K562 (cell line): ENCODE measurements at regions not wholly inside any gene's neighbourhood (a gene's known extent, or its start where the extent isn't known, plus 50 kb on each side); places are given as distances from the start of the nearest gene placed in this dataset.

Experiments
- ATAC-seq: fragments of 200-7000 bp; cut with Tn5 transposase; 3 replicates; pipeline ENCODE4 v1.9.1; 2020; ENCODE audit warnings: moderate library complexity
- BruUV-seq: library from RNA; stranded (reverse); fragments of 400-500 nt; replicated peaks from 2 replicates; lab custom pipeline; 2021; lab: Mats Ljungman, UMichigan
- CTCF ChIA-PET: fragments of 300-600 bp; formaldehyde crosslinking; extraction: SDS; loops from one replicate; lab custom pipeline; 2021; ENCODE audit warnings: low intra/inter-chr PET ratio; lab: Yijun Ruan, JAX
- POLR2A ChIA-PET: fragments of 300-600, 350-650 bp; sonication (Branson Sonifier 250); formaldehyde crosslinking; extraction: SDS; loops from one replicate; lab custom pipeline; 2021; ENCODE audit warnings: antibody characterized with exemption, inconsistent platforms; lab: Yijun Ruan, JAX
- DNase-seq, 4 experiments: peaks; one replicate each; pipeline versions ENCODE4 v3.0.0 to v3.0.0-alpha.2; 2011 to 2018; ENCODE audit warnings: low spot score in 3 of 4, mixed read lengths in 3 of 4; ENCODE audit errors: extremely low read depth in 1 of 4
- FAIRE-seq: peaks from 2 replicates; lab custom pipeline; 2011; peaks lifted over from hg19 to GRCh38; lab: Jason Lieb, UNC
- H2AFZ ChIP-seq: 2 replicates; pipeline ENCODE4 v1.6.0; 2011; ENCODE audit warnings: low read depth, low read length, control low read depth, inconsistent platforms
- H3K27ac ChIP-seq: fragments of 200-600 bp; 3 replicates; pipeline ENCODE4 v1.8.0; 2011; ENCODE audit warnings: low read depth, mild to moderate bottlenecking, control low read depth, inconsistent platforms, low read length, moderate library complexity, mixed read lengths; ENCODE audit errors: extremely low read depth
- H3K27me3 ChIP-seq, 2 experiments: fragments of 300-600 bp in 1 of 2; 2 replicates in 1 of 2; 3 replicates in 1 of 2; pipeline versions ENCODE4 v1.6.0 to v1.8.0; 2011; ENCODE audit warnings: inconsistent platforms in 2 of 2, low read length in 2 of 2, mild to moderate bottlenecking in 1 of 2, mixed read lengths in 1 of 2, moderate library complexity in 1 of 2; ENCODE audit not compliant: control insufficient read depth in 2 of 2, insufficient read depth in 2 of 2
- H3K36me3 ChIP-seq: fragments of 300-600 bp; 3 replicates; pipeline ENCODE4 v1.8.0; 2011; ENCODE audit warnings: mild to moderate bottlenecking, low read length, inconsistent platforms; ENCODE audit not compliant: control insufficient read depth, insufficient read depth
- H3K4me1 ChIP-seq, 2 experiments: fragments of 200-600 bp in 1 of 2; replicated peaks in 1 of 2; 2 replicates in 1 of 2; 3 replicates in 1 of 2; pipeline versions ENCODE4 v1.5.1 to v1.8.0; 2011; ENCODE audit warnings: inconsistent platforms in 2 of 2, low read length in 2 of 2, mild to moderate bottlenecking in 1 of 2, mixed read lengths in 1 of 2, moderate library complexity in 1 of 2; ENCODE audit not compliant: control insufficient read depth in 2 of 2, insufficient read depth in 2 of 2
- H3K4me2 ChIP-seq: 2 replicates; pipeline ENCODE4 v1.6.1; 2011; ENCODE audit warnings: low read length, control low read depth, inconsistent platforms, mixed read lengths; ENCODE audit not compliant: insufficient read depth
- H3K4me3 ChIP-seq: fragments of 200-600 bp; sonication (generic), shearing (Covaris generic); 2 replicates; pipeline ENCODE4 v1.5.1; 2016; ENCODE audit warnings: control low read depth, inconsistent platforms
- H3K79me2 ChIP-seq: fragments of 200-600 bp; 3 replicates; pipeline ENCODE4 v1.8.0; 2011; ENCODE audit warnings: low read length, inconsistent platforms; ENCODE audit not compliant: control insufficient read depth, insufficient read depth
- H3K9ac ChIP-seq, 2 experiments: 2 replicates each; pipeline versions ENCODE4 v1.6.0 to v1.6.1; 2011; ENCODE audit warnings: low read depth in 2 of 2, low read length in 2 of 2, control low read depth in 1 of 2, inconsistent platforms in 1 of 2, mild to moderate bottlenecking in 1 of 2, mixed read lengths in 1 of 2; ENCODE audit not compliant: insufficient read depth in 1 of 2
- H3K9me1 ChIP-seq: one replicate; pipeline ENCODE4 v1.6.0; 2011; ENCODE audit warnings: inconsistent platforms, mild to moderate bottlenecking, low read length, moderate library complexity; ENCODE audit not compliant: control insufficient read depth, insufficient read depth
- H3K9me3 ChIP-seq: replicated peaks from 2 replicates; pipeline ENCODE4 v1.5.1; 2011; ENCODE audit warnings: low read depth, low read length, inconsistent platforms; ENCODE audit not compliant: control insufficient read depth, insufficient read depth
- H4K20me1 ChIP-seq: replicated peaks from 2 replicates; pipeline ENCODE4 v1.6.1; 2011; ENCODE audit warnings: low read length, inconsistent platforms, mixed read lengths; ENCODE audit not compliant: control insufficient read depth, insufficient read depth
- BDP1 ChIP-seq: IDR thresholded peaks from 3 replicates; pipeline ENCODE4 v1.6.1; 2011; ENCODE audit not compliant: insufficient read length, insufficient read depth
- CEBPB ChIP-seq: fragments of 450-650 bp; IDR thresholded peaks from 2 replicates; pipeline ENCODE4 v1.6.1; 2016; ENCODE audit warnings: missing genetic modification characterization, missing compliant biosample characterization
- CEBPG ChIP-seq, 3 experiments: fragments of 200-800 bp in 1 of 3; sonication (Bioruptor generic) in 1 of 3; sonication (generic) in 1 of 3; formaldehyde crosslinking in 1 of 3; IDR thresholded peaks in 2 of 3; conservative IDR thresholded peaks in 1 of 3; 2 replicates each; pipeline versions ENCODE4 v1.6.1 to v1.8.0; 2016 to 2022; ENCODE audit warnings: missing compliant biosample characterization in 2 of 3, missing genetic modification characterization in 2 of 3, mild to moderate bottlenecking in 1 of 3, missing genetic modification reagents in 1 of 3
- MCM2 ChIP-seq: fragments of 450-650 bp; IDR thresholded peaks from 2 replicates; pipeline ENCODE4 v1.6.1; 2017; ENCODE audit warnings: low read depth, mild to moderate bottlenecking
- PHF8 ChIP-seq: fragments of 200-600 bp; sonication (generic); IDR thresholded peaks from 2 replicates; pipeline ENCODE4 v1.6.1; 2012; ENCODE audit warnings: mixed run types, mild to moderate bottlenecking, inconsistent platforms, low read length, moderate library complexity, borderline replicate concordance
- SAP30 ChIP-seq: fragments of 200-600 bp; sonication (generic); IDR thresholded peaks from 2 replicates; pipeline ENCODE4 v1.6.1; 2012; ENCODE audit warnings: borderline replicate concordance, low read depth, mild to moderate bottlenecking, moderate library complexity, low read length, control low read depth, inconsistent platforms; ENCODE audit not compliant: insufficient read depth, poor library complexity, severe bottlenecking
- SPI1 ChIP-seq: IDR thresholded peaks from 2 replicates; pipeline ENCODE4 v1.6.1; 2011; ENCODE audit warnings: low read depth, low read length, control low read depth, borderline replicate concordance
- TFAM ChIP-seq: fragments of 250-450 bp; sonication (Bioruptor Pico); conservative IDR thresholded peaks from 2 replicates; pipeline ENCODE4 v1.5.0; 2021; ENCODE audit warnings: mild to moderate bottlenecking, moderate library complexity
- ZNF431 ChIP-seq: sonication (generic); formaldehyde crosslinking; IDR thresholded peaks from 2 replicates; pipeline ENCODE4 v1.8.0; 2022; ENCODE audit warnings: mild to moderate bottlenecking, missing genetic modification reagents
- WGBS: fragments of 100-300 bp; shearing (Covaris generic); methylation state at CpG from one replicate; pipeline ENCODE4 v1.1.6; 2016; ENCODE audit warnings: low coverage, mixed read lengths; ENCODE audit not compliant: insufficient coverage; ENCODE audit errors: missing lambda C conversion rate; 5-methylcytosine and 5-hydroxymethylcytosine counted together
- in situ Hi-C: fragments of 300-500 bp; cut with MboI; formaldehyde crosslinking; loops from 4 replicates; pipeline ENCODE4 v1.15.0; 2018; ENCODE audit warnings: inconsistent platforms, mixed read lengths
- intact Hi-C: fragments of 100-400 bp; cut with micrococcal nuclease; formaldehyde crosslinking; loops from 2 replicates; pipeline ENCODE4 v1.14.2; 2022
- TF ChIP-seq, protein P1 (sequence below): fragments of 450-650 bp; IDR thresholded peaks from 2 replicates; pipeline ENCODE4 v1.6.1; 2016; ENCODE audit warnings: missing biosample characterization, missing genetic modification characterization

DNA sequence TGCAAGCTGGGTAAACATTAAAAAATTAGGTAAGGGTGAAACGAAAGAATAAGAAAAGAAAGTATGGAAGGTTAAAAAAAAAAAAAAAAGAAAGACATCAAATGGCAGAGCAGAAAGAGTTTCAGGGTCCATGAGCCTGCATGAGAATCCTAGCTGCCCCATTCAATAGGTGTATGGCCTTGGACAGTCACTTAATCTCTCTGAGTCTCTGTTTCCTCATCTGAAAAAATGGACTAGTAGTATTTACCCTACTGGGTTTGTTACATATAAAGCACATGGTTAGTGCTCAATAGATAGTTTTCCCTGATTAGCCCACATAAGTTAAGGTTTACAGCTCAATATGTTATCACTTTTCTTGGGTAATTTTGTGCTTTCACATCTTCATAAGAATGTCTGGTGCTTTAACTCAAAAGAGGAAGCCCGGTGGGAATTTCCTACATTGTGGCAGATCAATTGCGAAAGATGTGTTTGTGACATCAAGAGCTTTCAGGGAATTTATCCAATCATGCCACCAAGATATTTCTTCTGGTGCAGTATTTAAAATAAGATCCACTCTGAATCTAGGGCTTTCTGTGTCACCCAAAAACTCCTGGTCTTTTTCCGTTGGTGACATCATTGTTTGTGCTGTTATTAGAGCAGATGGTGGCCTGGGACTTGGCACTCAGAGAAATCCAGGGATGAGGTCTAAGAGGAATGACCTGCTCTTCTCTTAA is 57.2 kb upstream of the UBE2E1 start:
- DNase-seq (no peak), ATAC-seq (no peak), FAIRE-seq (no peak)
- H3K4me1 ChIP-seq = no peaks in the 10 kb centered on the region
- no TSS peak for BruUV-seq
- in situ Hi-C loops = no loop called here
- no peaks in the 10 kb centered on the region for H3K9me1 ChIP-seq
- H3K9ac ChIP-seq = no peak overlapping the region
- ChIA-PET POLR2A (interaction anchor here (1.2 kb wide), 1 partner anchor 11 kb away, joined by 4 read pairs; no protein-coding TSS in a partner anchor), CTCF (no interaction called here)
- H3K4me2 ChIP-seq = no peak overlapping the region
- H3K36me3 ChIP-seq = no peaks in the 10 kb centered on the region
- H3K27me3 ChIP-seq = peaks cover 28 to 42% of the 10 kb centered on the region in 2 experiments
- no peaks in the 10 kb centered on the region for H3K9me3 ChIP-seq
- intact Hi-C loops = no loop called here
- no peaks in the 10 kb centered on the region for H4K20me1 ChIP-seq
- WGBS = 2% methylated on average over 4 of the region's 4 CpGs
- H3K79me2 ChIP-seq = no peaks in the 10 kb centered on the region
- no peak overlapping the region for H3K4me3 ChIP-seq
- no peak for TF ChIP-seq MCM2
- no peak for TF ChIP-seq BDP1
- peak; percentile 57; the same call in 1 of the 2 replicates for TF ChIP-seq SPI1
- no peak for TF ChIP-seq CEBPG (CRISPR knock-in tag; IDR thresholded peaks at IDR 0.05)
- TF ChIP-seq CEBPG (tag; conservative IDR thresholded peaks at IDR 0.05 in 1 of 2, IDR thresholded peaks at IDR 0.05 in 1 of 2) = peak in 1 of 2 experiments; percentile 44; a peak in 1 of 4 replicates
- peak; percentile 58 for TF ChIP-seq CEBPB (tag)
- no peak overlapping the region for H3K27ac ChIP-seq
- H2AFZ ChIP-seq = no peak overlapping the region

DNA sequence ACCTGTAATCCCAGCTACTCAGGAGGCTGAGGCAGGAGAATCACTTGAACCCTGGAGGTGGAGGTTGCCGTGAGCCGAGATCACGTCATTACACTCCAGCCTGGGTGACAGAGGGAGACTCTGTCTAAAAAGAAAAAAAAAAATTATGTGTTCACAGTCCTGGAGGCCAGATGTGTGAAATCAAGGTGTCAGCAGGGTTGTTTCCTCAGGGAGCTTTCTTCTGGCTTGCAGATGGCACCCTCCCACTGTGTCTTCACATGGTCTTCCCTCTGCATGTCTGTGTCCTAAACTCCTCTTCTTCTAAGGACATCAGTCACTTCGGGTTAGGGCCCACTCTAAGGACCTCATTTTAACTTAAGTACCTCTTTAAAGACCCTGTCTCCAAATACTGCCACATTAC is 56.1 kb upstream of the UBE2E1 start:
- Histone ChIP-seq H3K9me3 (no peaks in the 10 kb centered on the region), H3K27me3 (peaks cover 21 to 34% of the 10 kb centered on the region in 2 experiments), H2AFZ (no peak overlapping the region), H3K36me3 (no peaks in the 10 kb centered on the region), H3K27ac (no peak overlapping the region), H3K4me2 (no peak overlapping the region), H4K20me1 (no peaks in the 10 kb centered on the region), H3K4me1 (no peaks in the 10 kb centered on the region), H3K9me1 (no peaks in the 10 kb centered on the region), H3K9ac (no peak overlapping the region), H3K79me2 (no peaks in the 10 kb centered on the region), H3K4me3 (no peak overlapping the region)
- no peak for DNase-seq
- POLR2A ChIA-PET = no interaction called here
- in situ Hi-C loops = no loop called here
- intact Hi-C loops = no loop called here
- CTCF ChIA-PET = no interaction called here
- no peak for FAIRE-seq
- 1% methylated on average over 4 of the region's 4 CpGs for WGBS
- no TSS peak for BruUV-seq
- no peak for ATAC-seq
- TF ChIP-seq TFAM (no peak), SAP30 (no peak), PHF8 (no peak), ZNF431 (CRISPR knock-in tag) (no peak)
- TF ChIP-seq, protein P1, sequence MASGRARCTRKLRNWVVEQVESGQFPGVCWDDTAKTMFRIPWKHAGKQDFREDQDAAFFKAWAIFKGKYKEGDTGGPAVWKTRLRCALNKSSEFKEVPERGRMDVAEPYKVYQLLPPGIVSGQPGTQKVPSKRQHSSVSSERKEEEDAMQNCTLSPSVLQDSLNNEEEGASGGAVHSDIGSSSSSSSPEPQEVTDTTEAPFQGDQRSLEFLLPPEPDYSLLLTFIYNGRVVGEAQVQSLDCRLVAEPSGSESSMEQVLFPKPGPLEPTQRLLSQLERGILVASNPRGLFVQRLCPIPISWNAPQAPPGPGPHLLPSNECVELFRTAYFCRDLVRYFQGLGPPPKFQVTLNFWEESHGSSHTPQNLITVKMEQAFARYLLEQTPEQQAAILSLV (tag) = no peak
